ENCODE measurements at regions not wholly inside any gene's neighbourhood (a gene's known extent, or its start where the extent isn't known, plus 50 kb on each side); places are given as distances from the start of the nearest gene placed in this dataset.

DNA sequence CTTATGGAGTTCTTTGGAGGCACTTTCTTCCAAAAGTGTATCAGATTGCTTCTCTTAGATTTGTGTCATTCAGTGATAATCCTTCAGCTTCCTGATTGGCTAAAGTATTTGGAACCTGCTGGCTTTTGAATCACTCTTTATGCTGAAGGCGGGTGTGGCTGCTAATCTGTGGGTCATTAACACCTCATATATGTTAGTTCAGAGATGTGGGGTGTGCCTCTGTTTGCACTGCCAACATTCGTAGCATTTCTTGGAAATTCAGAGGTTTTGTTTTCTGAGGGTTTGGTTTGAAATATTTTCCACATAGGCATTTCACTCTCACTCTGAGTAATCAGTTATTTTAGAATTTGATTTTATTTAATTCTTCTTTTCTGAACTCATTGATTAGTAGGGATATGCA lies 1604.4 kb upstream of the ACVR2A start:
- no peak for DNase-seq

DNA sequence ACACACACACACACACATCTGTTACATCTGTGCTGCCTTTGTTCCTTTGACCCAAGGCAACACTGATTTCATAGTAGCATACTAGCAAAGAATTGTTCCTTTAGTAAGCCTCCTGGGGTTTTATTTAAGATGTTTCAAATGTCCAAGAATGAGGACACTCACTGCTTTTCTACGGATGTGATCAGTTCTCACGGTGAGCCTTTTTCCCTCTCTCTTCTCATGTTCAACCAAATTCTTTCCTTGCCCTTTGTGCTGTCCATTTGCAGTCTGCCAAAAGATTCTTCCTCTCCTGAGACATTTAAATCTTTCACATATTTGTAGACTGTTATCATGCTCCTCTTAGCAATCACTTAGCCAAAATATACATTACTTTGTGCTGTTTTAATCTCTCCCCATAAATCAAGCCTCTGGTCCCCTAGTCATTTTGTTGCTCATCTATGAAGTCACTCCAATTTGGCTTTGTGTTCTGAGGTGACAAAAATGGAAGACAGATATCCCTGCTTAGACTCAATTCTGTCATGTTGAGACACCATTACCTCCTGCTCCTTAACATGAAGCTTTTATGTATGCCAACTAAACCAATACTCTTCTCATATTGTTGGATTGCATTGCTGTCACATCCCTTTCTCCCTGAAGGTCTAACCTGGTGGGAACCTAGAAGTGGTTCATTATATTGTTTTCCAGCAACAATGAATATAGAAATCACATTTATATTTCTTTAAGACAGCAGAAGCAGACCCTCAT lies 1605.3 kb upstream of the ACVR2A start:
- DNase-seq = no peak

- DNase-seq = no peak
These were observed 1606.4 kb upstream of the ACVR2A start for GRCh38 chr2:146238254-146238966.

DNA sequence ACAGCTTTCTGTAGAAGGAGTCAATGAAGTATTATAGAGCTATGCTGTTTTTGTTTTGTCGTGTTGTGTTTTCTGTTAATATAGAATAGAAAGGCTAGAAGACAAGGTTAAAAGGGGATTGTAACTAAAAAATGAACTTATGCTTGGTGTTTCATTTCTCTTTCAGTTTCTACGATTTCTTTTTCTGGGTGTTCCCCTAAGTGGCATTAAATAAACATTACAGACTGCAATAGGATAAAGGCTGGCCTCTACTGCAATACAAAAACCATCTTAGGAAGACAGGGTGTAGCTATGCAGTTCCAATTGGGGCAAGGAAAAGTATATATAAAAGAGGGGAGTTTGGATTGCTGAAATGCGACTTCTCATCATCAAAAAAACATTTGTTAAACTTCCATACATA lies 1609.7 kb upstream of the ACVR2A start:
- no peak for DNase-seq

- no peak for DNase-seq
These were observed 1615.2 kb upstream of the ACVR2A start for GRCh38 chr2:146229508-146230155.

- no peak for DNase-seq
These were observed 1616.3 kb upstream of the ACVR2A start for GRCh38 chr2:146228466-146229058.

DNA sequence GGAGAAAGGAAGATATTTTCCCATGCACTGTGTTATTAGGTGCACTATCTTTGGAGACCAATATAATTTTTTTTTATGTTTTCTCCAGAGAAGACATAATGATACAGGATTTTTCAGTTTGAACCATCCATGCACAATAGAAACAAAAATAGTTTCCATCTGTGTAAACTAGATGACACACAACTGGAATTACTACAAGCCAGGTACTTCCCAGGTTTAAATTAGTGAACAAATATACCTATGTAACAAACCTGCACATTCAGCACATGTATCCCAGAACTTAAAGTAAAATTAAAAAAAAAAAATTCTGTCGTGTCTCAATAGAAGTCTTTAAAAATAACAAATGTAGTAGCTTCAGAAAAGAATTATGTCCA lies 1616.8 kb upstream of the ACVR2A start:
- DNase-seq = no peak

GRCh38 chr2:146227152-146228019 lies 1617.4 kb upstream of the ACVR2A start:
- DNase-seq = no peak

DNA sequence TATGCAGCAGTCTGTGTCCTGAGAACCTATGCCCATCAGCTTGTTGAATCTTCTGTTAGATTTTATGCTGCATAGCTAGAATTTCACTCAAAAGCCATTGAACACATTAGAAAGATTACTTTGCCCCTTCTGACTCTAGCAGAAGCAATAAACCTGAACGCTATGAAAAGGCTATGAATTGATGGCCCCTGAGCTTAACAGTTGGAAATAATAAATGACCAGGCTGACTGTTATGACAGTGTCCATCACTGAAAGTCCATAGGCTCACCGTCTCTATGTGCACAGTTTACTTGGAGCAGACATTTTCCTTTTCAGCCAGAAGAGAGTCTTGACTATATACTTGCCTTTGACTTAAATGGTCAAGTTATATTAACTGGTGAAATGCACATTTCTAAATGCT lies 1618.8 kb upstream of the ACVR2A start:
- no peak for DNase-seq

DNA sequence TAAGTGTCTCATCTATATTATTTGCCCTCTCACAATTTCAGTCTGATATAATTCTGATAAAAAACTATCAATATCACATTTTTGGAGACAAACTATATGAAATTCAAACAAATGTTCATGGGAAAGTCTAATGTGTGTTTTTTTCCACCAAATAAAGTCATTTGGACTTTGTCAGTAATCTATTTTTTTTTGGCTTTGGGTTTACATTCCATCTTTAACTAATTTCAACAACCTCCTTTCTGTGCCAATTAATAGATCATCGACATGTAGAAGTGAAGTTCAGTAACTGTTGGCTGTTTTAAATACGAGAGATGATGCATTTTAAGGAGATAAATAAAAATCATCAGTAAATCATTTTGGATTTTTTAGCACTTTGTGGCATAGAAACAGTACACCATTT lies 1623.0 kb upstream of the ACVR2A start:
- DNase-seq = no peak

- DNase-seq = no peak
These were observed 1623.9 kb upstream of the ACVR2A start for GRCh38 chr2:146220957-146221356.

- no peak for DNase-seq
These were observed 1630.4 kb upstream of the ACVR2A start for GRCh38 chr2:146214394-146214929.

GRCh38 chr2:146213674-146214073 lies 1631.2 kb upstream of the ACVR2A start:
- DNase-seq = no peak

GRCh38 chr2:146212602-146213001 lies 1632.2 kb upstream of the ACVR2A start:
- no peak for DNase-seq

DNA sequence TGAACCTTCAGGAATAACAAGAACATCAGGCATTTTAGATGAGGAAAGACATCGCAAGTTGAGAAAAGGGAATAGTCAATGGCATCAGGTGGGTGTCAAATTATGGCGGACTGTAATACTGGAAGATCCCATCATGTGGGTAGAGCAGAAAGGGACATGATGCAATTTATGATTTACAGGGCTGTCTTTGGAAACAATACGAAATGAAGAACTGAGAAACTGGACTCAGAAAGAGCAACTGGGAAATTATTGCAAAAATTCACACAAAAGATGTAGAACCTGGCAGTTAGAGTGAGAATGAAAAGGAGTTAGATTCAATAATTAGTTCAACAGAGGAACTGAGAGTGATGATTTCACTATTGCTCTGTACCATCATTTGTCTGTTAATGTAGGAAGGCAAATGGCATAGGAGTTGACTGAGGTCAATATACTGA lies 1635.0 kb upstream of the ACVR2A start:
- no peak for DNase-seq

DNA sequence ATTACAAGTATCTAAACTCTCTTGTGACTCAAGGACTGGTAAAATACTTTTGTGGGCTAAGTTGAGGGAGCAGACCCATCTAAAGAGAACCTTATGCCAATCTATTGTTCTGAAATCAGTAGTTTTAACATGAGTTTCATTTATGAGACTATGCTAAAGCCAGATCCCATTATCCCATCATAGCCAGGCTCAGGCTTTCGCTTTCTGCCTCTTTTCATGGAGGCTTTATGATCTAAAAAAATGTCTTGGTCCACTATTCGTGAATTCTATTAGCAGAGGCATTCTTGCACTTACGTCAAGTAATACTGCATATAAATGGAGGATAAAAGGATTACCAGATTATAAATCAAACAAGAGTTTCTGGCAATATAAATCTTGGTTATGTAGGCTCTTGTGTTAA lies 1636.9 kb upstream of the ACVR2A start:
- no peak for DNase-seq

GRCh38 chr2:146207417-146207816 lies 1637.4 kb upstream of the ACVR2A start:
- DNase-seq = no peak

DNA sequence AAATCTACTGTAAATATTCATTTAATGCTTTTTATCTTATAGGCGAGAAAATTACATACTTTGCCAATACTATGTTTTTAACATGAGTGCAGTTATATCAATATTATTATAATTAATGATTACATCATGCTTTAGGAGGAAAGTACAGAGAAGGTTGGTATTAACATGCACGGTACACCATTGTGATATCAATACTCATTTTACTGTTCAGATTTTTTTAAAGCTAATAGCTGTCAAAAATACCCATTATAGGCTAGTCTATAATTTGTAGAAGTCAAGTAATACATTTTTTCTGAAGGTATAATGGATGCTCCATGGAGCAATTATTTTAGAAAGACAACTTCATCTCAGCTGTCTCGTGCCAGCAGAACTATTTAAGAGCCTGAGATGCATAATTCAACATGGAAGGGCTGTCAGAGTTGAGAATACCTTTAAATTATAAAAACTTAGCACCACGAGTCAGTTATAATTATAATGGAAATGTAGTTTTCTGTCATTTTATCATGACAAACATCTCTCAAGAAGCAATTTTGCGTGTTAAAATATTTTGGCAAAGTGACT lies 1641.7 kb upstream of the ACVR2A start:
- DNase-seq = no peak

GRCh38 chr2:146193619-146194018 lies 1651.2 kb upstream of the ACVR2A start:
- no peak for DNase-seq

DNA sequence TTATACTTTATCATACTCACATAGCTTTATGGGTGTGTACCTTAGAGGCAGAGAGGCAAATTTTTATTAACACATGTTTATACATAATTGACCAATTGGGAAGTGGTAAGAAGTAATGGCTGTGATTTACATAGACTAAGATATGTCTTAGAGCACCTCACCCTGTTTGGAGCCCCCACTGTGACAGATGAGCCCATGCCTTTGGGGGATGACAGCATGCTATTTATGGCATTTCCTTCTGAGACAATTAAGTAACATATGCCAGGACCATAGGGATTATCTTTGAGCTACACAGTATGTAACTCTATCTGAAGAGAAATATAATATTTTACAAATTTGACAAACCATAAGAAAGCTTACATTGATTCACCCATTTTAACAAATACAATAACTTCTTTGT lies 1655.3 kb upstream of the ACVR2A start:
- DNase-seq = peak; percentile 88

- no peak for DNase-seq
These were observed 1654.0 kb upstream of the ZEB2 start for GRCh38 chr2:146173934-146174333.

DNA sequence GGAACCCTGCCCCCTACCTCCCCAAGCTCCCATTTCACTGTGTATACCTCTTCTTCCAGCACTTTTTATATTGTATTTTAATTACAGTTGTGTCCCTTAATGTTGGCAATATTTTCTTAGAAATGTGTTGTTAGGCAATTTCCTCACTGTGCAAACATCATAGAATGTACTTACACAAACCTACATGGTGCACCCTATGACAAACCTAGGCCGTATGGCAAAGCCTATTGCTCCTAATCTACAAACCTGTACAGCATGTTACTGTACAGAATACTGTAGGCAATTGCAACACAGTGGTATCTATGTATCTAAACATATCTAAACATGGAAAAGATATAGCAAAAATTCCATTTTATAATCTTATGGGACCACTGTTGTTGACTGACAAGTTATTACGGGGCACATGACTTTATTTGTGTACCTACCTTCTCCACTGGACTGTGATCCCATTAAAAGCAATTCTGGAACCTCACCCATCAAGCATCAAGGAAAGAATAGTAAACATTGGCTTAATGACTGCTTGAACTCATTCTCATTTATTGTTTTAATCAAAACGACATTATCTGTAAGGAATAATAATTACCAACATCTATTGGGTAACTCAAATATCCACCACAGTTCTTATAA lies 1641.5 kb upstream of the ZEB2 start:
- DNase-seq = no peak

Measured in NCI-H524 treated with DMSO at 0.1 percent for 48 hours (cell line).